GM12878 (cell line): ENCODE measurements at regions not wholly inside any gene's neighbourhood (a gene's known extent, or its start where the extent isn't known, plus 50 kb on each side); places are given as distances from the start of the nearest gene placed in this dataset.

Source experiments
- KDM1A ChIP-seq: fragments of 200-600 bp; sonication (generic); IDR thresholded peaks from 2 replicates; pipeline ENCODE4 v1.6.1; 2016; ENCODE audit warnings: borderline replicate concordance
- MEF2B ChIP-seq: fragments of 450-650 bp; IDR thresholded peaks from 2 replicates; pipeline ENCODE4 v1.6.1; 2018; ENCODE audit warnings: mild to moderate bottlenecking, moderate library complexity; ENCODE audit not compliant: partially characterized antibody, poor library complexity, severe bottlenecking
- NFYB ChIP-seq: IDR thresholded peaks from 2 replicates; pipeline ENCODE4 v1.6.1; 2011; ENCODE audit warnings: low read depth, mild to moderate bottlenecking, low read length, improper control_type of control experiment, moderate library complexity; ENCODE audit not compliant: insufficient read depth
- NR2C1 ChIP-seq: fragments of 450-650 bp; IDR thresholded peaks from 2 replicates; pipeline ENCODE4 v1.6.1; 2017; ENCODE audit warnings: antibody characterized with exemption, mild to moderate bottlenecking, moderate library complexity
- ZBTB4 ChIP-seq: fragments of 450-650 bp; formaldehyde crosslinking; IDR thresholded peaks from 2 replicates; pipeline ENCODE4 v1.4.0; 2022; ENCODE audit warnings: mild to moderate bottlenecking, moderate library complexity
- ZBTB40 ChIP-seq: fragments of 450-650 bp; IDR thresholded peaks from 2 replicates; pipeline ENCODE4 v1.6.1; 2016; ENCODE audit warnings: mild to moderate bottlenecking, moderate library complexity, borderline replicate concordance
- ZNF592 ChIP-seq: fragments of 450-650 bp; IDR thresholded peaks from 2 replicates; pipeline ENCODE4 v1.6.1; 2017; ENCODE audit warnings: mild to moderate bottlenecking, moderate library complexity

GRCh38 chr6:10310826-10311225 is 104.0 kb downstream of the TFAP2A start (continued):
- TF ChIP-seq ZBTB4 (CRISPR knock-in tag) (no peak), MEF2B (no peak), NR2C1 (no peak), ZNF592 (no peak), KDM1A (no peak), ZBTB40 (no peak), NFYB (no peak)
